H1 (cell line): ENCODE measurements at regions not wholly inside any gene's neighbourhood (a gene's known extent, or its start where the extent isn't known, plus 50 kb on each side); places are given as distances from the start of the nearest gene placed in this dataset.

Experiments
- CTCF ChIA-PET: fragments of 300-600 bp; sonication (Branson Sonifier 250); formaldehyde crosslinking; loops from one replicate; lab custom pipeline; 2021; ENCODE audit not compliant: partially characterized antibody; lab: Charles Lee
- POLR2A ChIA-PET: fragments of 300-600 bp; sonication (Branson Sonifier 250); formaldehyde crosslinking; loops from one replicate; lab custom pipeline; 2021; ENCODE audit warnings: inconsistent platforms; ENCODE audit not compliant: partially characterized antibody; lab: Charles Lee
- DNase-seq, 2 experiments: peaks; one replicate each; pipeline versions ENCODE4 v3.0.0 to v3.0.0-alpha.2; 2010 to 2022; ENCODE audit warnings: low spot score in 2 of 2, low read depth in 1 of 2, mixed read lengths in 1 of 2
- FAIRE-seq: peaks from 2 replicates; lab custom pipeline; 2011; peaks lifted over from hg19 to GRCh38; lab: Jason Lieb, UNC
- H2AFZ ChIP-seq: 2 replicates; pipeline ENCODE4 v1.8.1; 2012; ENCODE audit warnings: low read length, inconsistent platforms
- H2AK5ac ChIP-seq: 2 replicates; pipeline ENCODE4 v1.6.1; 2013; ENCODE audit warnings: low read depth, low read length
- H2BK120ac ChIP-seq: replicated peaks from 2 replicates; pipeline ENCODE3; 2013; ENCODE audit warnings: low read depth, low read length, inconsistent platforms
- H2BK12ac ChIP-seq: 2 replicates; pipeline ENCODE4 v1.6.1; 2013; ENCODE audit warnings: low read depth, low read length
- H2BK15ac ChIP-seq: 2 replicates; pipeline ENCODE4 v1.6.1; 2013; ENCODE audit warnings: low read length
- H2BK20ac ChIP-seq: 2 replicates; pipeline ENCODE4 v1.6.1; 2013; ENCODE audit warnings: low read length
- H2BK5ac ChIP-seq: 2 replicates; pipeline ENCODE4 v1.6.1; 2013; ENCODE audit warnings: low read depth, low read length
- H3K14ac ChIP-seq: 2 replicates; pipeline ENCODE4 v1.6.1; 2013; ENCODE audit warnings: inconsistent platforms; ENCODE audit not compliant: insufficient read length
- H3K18ac ChIP-seq: 2 replicates; pipeline ENCODE4 v1.6.1; 2013; ENCODE audit warnings: low read length; ENCODE audit errors: extremely low read depth
- H3K23ac ChIP-seq: 2 replicates; pipeline ENCODE4 v1.6.1; 2013; ENCODE audit warnings: inconsistent platforms; ENCODE audit not compliant: insufficient read length
- H3K23me2 ChIP-seq: 2 replicates; pipeline ENCODE4 v1.6.1; 2013; ENCODE audit warnings: low read depth, low read length
- H3K27ac ChIP-seq: 2 replicates; pipeline ENCODE4 v1.6.1; 2011; ENCODE audit warnings: low read depth, low read length, inconsistent platforms
- H3K27me3 ChIP-seq, 4 experiments: replicated peaks in 1 of 4; 1 replicate in 1 of 4; 2 replicates in 3 of 4; pipeline versions ENCODE4 v1.6.1 to v1.8.1; 2011 to 2013; ENCODE audit warnings: low read length in 3 of 4, mild to moderate bottlenecking in 3 of 4, inconsistent platforms in 2 of 4, mixed read lengths in 2 of 4, moderate library complexity in 1 of 4; ENCODE audit not compliant: control insufficient read depth in 3 of 4, insufficient read depth in 3 of 4; ENCODE audit errors: extremely low read depth in 1 of 4
- H3K36me3 ChIP-seq, 4 experiments: 2 replicates each; pipeline versions ENCODE4 v1.6.1 to v1.8.1; 2011 to 2013; ENCODE audit warnings: mild to moderate bottlenecking in 4 of 4, low read length in 3 of 4, moderate library complexity in 2 of 4, control low read depth in 1 of 4, inconsistent platforms in 1 of 4; ENCODE audit not compliant: insufficient read depth in 4 of 4, control insufficient read depth in 2 of 4
- H3K4ac ChIP-seq: replicated peaks from 2 replicates; pipeline ENCODE3; 2013; ENCODE audit warnings: low read length, low read depth, mixed read lengths, inconsistent platforms; ENCODE audit not compliant: insufficient read length
- H3K4me1 ChIP-seq, 4 experiments: replicated peaks in 1 of 4; 1 replicate in 1 of 4; 2 replicates in 3 of 4; pipeline versions ENCODE4 v1.6.1 to v1.8.1; 2011 to 2013; ENCODE audit warnings: low read length in 3 of 4, inconsistent platforms in 2 of 4, mixed read lengths in 1 of 4; ENCODE audit not compliant: insufficient read depth in 4 of 4, control insufficient read depth in 3 of 4
- H3K4me2 ChIP-seq, 2 experiments: 2 replicates each; pipeline versions ENCODE4 v1.6.1 to v1.8.1; 2011 to 2013; ENCODE audit warnings: low read depth in 2 of 2, low read length in 2 of 2, control low read depth in 1 of 2, inconsistent platforms in 1 of 2, mild to moderate bottlenecking in 1 of 2; ENCODE audit not compliant: insufficient read depth in 1 of 2
- H3K4me3 ChIP-seq, 4 experiments: fragments of 200-600, 300-600 bp in 1 of 4; sonication (generic), shearing (Covaris generic), sonication (Bioruptor Twin) in 1 of 4; 2 replicates each; pipeline versions ENCODE4 v1.5.1 to v1.8.1; 2011 to 2016; ENCODE audit warnings: low read length in 4 of 4, low read depth in 3 of 4, control low read depth in 2 of 4, inconsistent platforms in 2 of 4, mild to moderate bottlenecking in 2 of 4, mixed read lengths in 1 of 4, moderate library complexity in 1 of 4; ENCODE audit not compliant: insufficient read depth in 2 of 4; ENCODE audit errors: extremely low read depth in 1 of 4
- H3K56ac ChIP-seq: replicated peaks from 2 replicates; pipeline ENCODE3; 2013; ENCODE audit warnings: low read depth, mild to moderate bottlenecking, mixed read lengths, low read length, inconsistent platforms; ENCODE audit not compliant: insufficient read length
- H3K79me1 ChIP-seq: 2 replicates; pipeline ENCODE4 v1.6.1; 2013; ENCODE audit warnings: low read depth, low read length, control low read depth
- H3K79me2 ChIP-seq, 2 experiments: 2 replicates each; pipeline versions ENCODE4 v1.6.1 to v1.8.1; 2012 to 2013; ENCODE audit warnings: low read length in 2 of 2, mild to moderate bottlenecking in 2 of 2, inconsistent platforms in 1 of 2; ENCODE audit not compliant: insufficient read depth in 2 of 2, control insufficient read depth in 1 of 2
- H3K9ac ChIP-seq, 4 experiments: replicated peaks in 1 of 4; 1 replicate in 1 of 4; 2 replicates in 3 of 4; pipeline versions ENCODE4 v1.6.1 to v1.8.1; 2011 to 2013; ENCODE audit warnings: low read depth in 3 of 4, low read length in 3 of 4, control low read depth in 2 of 4, mild to moderate bottlenecking in 2 of 4, moderate library complexity in 2 of 4, inconsistent platforms in 1 of 4; ENCODE audit errors: extremely low read depth in 1 of 4
- H3K9me3 ChIP-seq, 2 experiments: 2 replicates each; pipeline versions ENCODE4 v1.6.1 to v1.8.1; 2012 to 2013; ENCODE audit warnings: mild to moderate bottlenecking in 2 of 2, moderate library complexity in 2 of 2, control low read depth in 1 of 2, inconsistent platforms in 1 of 2, low read depth in 1 of 2, low read length in 1 of 2, mixed read lengths in 1 of 2; ENCODE audit not compliant: insufficient read depth in 2 of 2
- H4K20me1 ChIP-seq, 2 experiments: replicated peaks in 1 of 2; 2 replicates each; pipeline versions ENCODE3 to v1.8.1; 2011 to 2013; ENCODE audit warnings: inconsistent platforms in 2 of 2, low read length in 2 of 2, mild to moderate bottlenecking in 1 of 2; ENCODE audit not compliant: insufficient read depth in 2 of 2, control insufficient read depth in 1 of 2
- H4K5ac ChIP-seq: 2 replicates; pipeline ENCODE4 v1.6.1; 2013; ENCODE audit warnings: low read length, low read depth, mixed read lengths, inconsistent platforms; ENCODE audit not compliant: insufficient read length
- H4K8ac ChIP-seq: 2 replicates; pipeline ENCODE4 v1.8.0; 2013; ENCODE audit warnings: mild to moderate bottlenecking, moderate library complexity, low read length, inconsistent platforms; ENCODE audit not compliant: insufficient read depth; ENCODE audit errors: extremely low read depth
- H4K91ac ChIP-seq: replicated peaks from 2 replicates; pipeline ENCODE3; 2013; ENCODE audit warnings: low read length, mixed read lengths, inconsistent platforms; ENCODE audit not compliant: insufficient read length
- HDAC2 ChIP-seq, 2 experiments: fragments of 300-600 bp in 1 of 2; sonication (generic) in 1 of 2; IDR thresholded peaks; 2 replicates each; pipeline ENCODE4 v1.6.1; 2011 to 2012; ENCODE audit warnings: low read depth in 2 of 2, low read length in 2 of 2, mild to moderate bottlenecking in 2 of 2, moderate library complexity in 2 of 2, borderline replicate concordance in 1 of 2, inconsistent platforms in 1 of 2
- KDM5A ChIP-seq: fragments of 200-600 bp; IDR thresholded peaks from 2 replicates; pipeline ENCODE4 v1.7.1; 2012; ENCODE audit warnings: mild to moderate bottlenecking, low read length, inconsistent platforms, mixed read lengths
- NANOG ChIP-seq: IDR thresholded peaks from 2 replicates; pipeline ENCODE4 v1.6.1; 2011; ENCODE audit warnings: low read length, low read depth, mild to moderate bottlenecking, inconsistent platforms; ENCODE audit not compliant: insufficient read depth, poor library complexity, severe bottlenecking
- RFX5 ChIP-seq: IDR thresholded peaks from 2 replicates; pipeline ENCODE4 v1.6.1; 2011; ENCODE audit warnings: low read depth, low read length, improper control_type of control experiment, borderline replicate concordance
- RXRA ChIP-seq: IDR thresholded peaks from 2 replicates; pipeline ENCODE4 v1.6.1; 2011; ENCODE audit warnings: low read depth, mild to moderate bottlenecking, low read length, moderate library complexity; ENCODE audit not compliant: insufficient read depth
- SIRT6 ChIP-seq: IDR thresholded peaks from one replicate; pipeline ENCODE4 v1.7.1; 2012; ENCODE audit warnings: low read length, inconsistent platforms
- SP2 ChIP-seq: IDR thresholded peaks from 2 replicates; pipeline ENCODE4 v1.6.1; 2012; ENCODE audit warnings: mild to moderate bottlenecking, low read length, inconsistent platforms
- WGBS, 2 experiments: shearing (Covaris generic) in 1 of 2; methylation state at CpG; one replicate each; pipeline versions ENCODE4 v1.1.6 to v1.1.7; 2013 to 2015; ENCODE audit warnings: low lambda C conversion rate in 2 of 2, mixed read lengths in 2 of 2, inconsistent platforms in 1 of 2, low coverage in 1 of 2, missing lambda C conversion rate in 1 of 2; ENCODE audit not compliant: insufficient replicate concordance in 2 of 2, insufficient coverage in 1 of 2, insufficient read length in 1 of 2; ENCODE audit errors: extremely low coverage in 1 of 2, missing lambda C conversion rate in 1 of 2; 5-methylcytosine and 5-hydroxymethylcytosine counted together
- TF ChIP-seq, protein P1 (sequence below), 3 experiments: IDR thresholded peaks; 1 replicate in 2 of 3; 2 replicates in 1 of 3; pipeline versions ENCODE4 v1.5.1 to v1.6.1; 2011; ENCODE audit warnings: low read length in 3 of 3, mild to moderate bottlenecking in 3 of 3, inconsistent platforms in 2 of 3, low read depth in 1 of 3, moderate library complexity in 1 of 3; ENCODE audit not compliant: insufficient read depth in 1 of 3; ENCODE audit errors: control extremely low read depth in 1 of 3
- TF ChIP-seq, protein P2 (sequence below): IDR thresholded peaks from 2 replicates; pipeline ENCODE4 v1.6.1; 2011; ENCODE audit warnings: low read depth, mild to moderate bottlenecking, low read length; ENCODE audit not compliant: insufficient read depth

DNA sequence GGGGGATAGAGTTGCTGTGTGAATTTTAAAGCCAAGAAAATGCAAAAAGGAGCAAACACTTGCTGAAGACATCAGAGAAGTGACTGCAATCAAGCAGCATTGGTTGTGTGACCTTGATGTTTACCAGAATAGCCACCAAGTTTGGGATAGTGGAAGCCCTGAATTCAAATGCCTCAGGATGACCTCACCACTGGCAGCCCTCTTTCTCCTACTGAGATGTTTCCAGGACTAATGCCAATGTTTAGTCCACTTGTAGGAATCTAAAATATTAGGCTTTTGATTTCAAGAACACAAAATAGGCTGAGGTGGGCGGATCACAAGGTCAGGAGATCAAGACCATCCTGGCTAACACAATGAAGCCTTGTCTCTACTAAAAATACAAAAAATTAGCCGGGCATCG lies 112.2 kb upstream of the NUDT12 start:
- no peak overlapping the region for H3K56ac ChIP-seq
- H3K9ac ChIP-seq, result no peak overlapping the region
- H3K79me1 ChIP-seq, result no peaks in the 10 kb centered on the region
- H3K9me3 ChIP-seq, result no peaks in the 10 kb centered on the region
- no peak overlapping the region for H4K91ac ChIP-seq
- H2BK20ac ChIP-seq, result no peak overlapping the region
- no peaks in the 10 kb centered on the region for H4K20me1 ChIP-seq
- H2BK5ac ChIP-seq, result no peak overlapping the region
- no peak overlapping the region for H3K27ac ChIP-seq
- H2AK5ac ChIP-seq, result no peak overlapping the region
- DNase-seq, result no peak
- FAIRE-seq, result no peak
- no peak overlapping the region for H2BK12ac ChIP-seq
- no peaks in the 10 kb centered on the region for H3K79me2 ChIP-seq
- no peak overlapping the region for H2AFZ ChIP-seq
- H3K4me2 ChIP-seq, result no peak overlapping the region
- H3K18ac ChIP-seq, result no peak overlapping the region
- no peak overlapping the region for H3K4me3 ChIP-seq
- H3K14ac ChIP-seq, result no peak overlapping the region
- ChIA-PET POLR2A (no interaction called here), CTCF (interaction anchor here (0.9 kb wide), 1 partner anchor 102 kb away, joined by 3 read pairs; no protein-coding TSS in a partner anchor)
- H2BK15ac ChIP-seq, result no peak overlapping the region
- 89% methylated on average over 3 of the region's 3 CpGs; no CpG with 5 or more reads in 1 of the 2 experiments for WGBS, 2 experiments
- no peak overlapping the region for H4K5ac ChIP-seq
- H3K23ac ChIP-seq, result no peak overlapping the region
- H3K36me3 ChIP-seq, result no peaks in the 10 kb centered on the region
- H4K8ac ChIP-seq, result no peak overlapping the region
- no peaks in the 10 kb centered on the region for H3K27me3 ChIP-seq
- H2BK120ac ChIP-seq, result no peak overlapping the region
- H3K23me2 ChIP-seq, result no peaks in the 10 kb centered on the region
- H3K4ac ChIP-seq, result no peak overlapping the region
- peaks cover 0 to 3% (median 0%) of the 10 kb centered on the region in 4 experiments; a peak in 1 of 7 replicates for H3K4me1 ChIP-seq
- TF ChIP-seq, protein P1, sequence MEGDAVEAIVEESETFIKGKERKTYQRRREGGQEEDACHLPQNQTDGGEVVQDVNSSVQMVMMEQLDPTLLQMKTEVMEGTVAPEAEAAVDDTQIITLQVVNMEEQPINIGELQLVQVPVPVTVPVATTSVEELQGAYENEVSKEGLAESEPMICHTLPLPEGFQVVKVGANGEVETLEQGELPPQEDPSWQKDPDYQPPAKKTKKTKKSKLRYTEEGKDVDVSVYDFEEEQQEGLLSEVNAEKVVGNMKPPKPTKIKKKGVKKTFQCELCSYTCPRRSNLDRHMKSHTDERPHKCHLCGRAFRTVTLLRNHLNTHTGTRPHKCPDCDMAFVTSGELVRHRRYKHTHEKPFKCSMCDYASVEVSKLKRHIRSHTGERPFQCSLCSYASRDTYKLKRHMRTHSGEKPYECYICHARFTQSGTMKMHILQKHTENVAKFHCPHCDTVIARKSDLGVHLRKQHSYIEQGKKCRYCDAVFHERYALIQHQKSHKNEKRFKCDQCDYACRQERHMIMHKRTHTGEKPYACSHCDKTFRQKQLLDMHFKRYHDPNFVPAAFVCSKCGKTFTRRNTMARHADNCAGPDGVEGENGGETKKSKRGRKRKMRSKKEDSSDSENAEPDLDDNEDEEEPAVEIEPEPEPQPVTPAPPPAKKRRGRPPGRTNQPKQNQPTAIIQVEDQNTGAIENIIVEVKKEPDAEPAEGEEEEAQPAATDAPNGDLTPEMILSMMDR (IDR thresholded peaks at IDR 0.05; ENCODE audit: control extremely low read depth in 1 of 3, insufficient read depth in 1 of 3, low read depth in 1 of 3, low read length in 3 of 3), result no peak
- TF ChIP-seq RFX5 (no peak), SIRT6 (no peak), RXRA (no peak), SP2 (no peak), HDAC2 (IDR thresholded peaks at IDR 0.05; ENCODE audit: borderline replicate concordance in 1 of 2, low read depth in 2 of 2, low read length in 2 of 2) (no peak), NANOG (no peak), KDM5A (no peak)
- TF ChIP-seq, protein P2, sequence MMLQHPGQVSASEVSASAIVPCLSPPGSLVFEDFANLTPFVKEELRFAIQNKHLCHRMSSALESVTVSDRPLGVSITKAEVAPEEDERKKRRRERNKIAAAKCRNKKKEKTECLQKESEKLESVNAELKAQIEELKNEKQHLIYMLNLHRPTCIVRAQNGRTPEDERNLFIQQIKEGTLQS, result no peak
